ENCODE measurements at regions not wholly inside any gene's neighbourhood (a gene's known extent, or its start where the extent isn't known, plus 50 kb on each side); places are given as distances from the start of the nearest gene placed in this dataset.
"Not testable (repeated sequence)": the region's sequence is repeated elsewhere in the genome, so short reads cannot be mapped to it uniquely, and the experiment has no call there.

- no peak for TF ChIP-seq EP300 (IDR thresholded peaks at IDR 0.05)
- TF ChIP-seq POLR2AphosphoS5 (IDR thresholded peaks at IDR 0.05), result no peak
- TF ChIP-seq POLR2A (IDR thresholded peaks at IDR 0.05), result no peak
- TF ChIP-seq CTCF (IDR thresholded peaks at IDR 0.05), result no peak
- H3K4me1 ChIP-seq, result peaks cover 0 to 7% (median 0%) of the 10 kb centered on the region in 3 donors
These were observed 84.0 kb downstream of the NSUN2 start for GRCh38 chr5:6548756-6549285.

GRCh38 chr5:6547926-6548519 lies 84.8 kb downstream of the NSUN2 start:
- H3K36me3 ChIP-seq, H3K9me3 ChIP-seq, H3K4me1 ChIP-seq, H3K4me3 ChIP-seq, H3K27ac ChIP-seq, ATAC-seq: not testable (repeated sequence)
- 60 to 76% methylated on average over 1 to 5 of the region's 7 CpGs for WGBS, 2 donors (ENCODE audit: low coverage in 1 of 2)
- H3K27me3 ChIP-seq, result peaks cover 17% of the 10 kb centered on the region

More at GRCh38 chr5:6548756-6549285, 84.0 kb downstream of the NSUN2 start:
- Histone ChIP-seq H3K27me3 (peaks cover 23% of the 10 kb centered on the region), H3K36me3 (no peaks in the 10 kb centered on the region), H3K9me3 (no peaks in the 10 kb centered on the region), H3K27ac (no peak overlapping the region), H3K4me3 (no peak overlapping the region)
- WGBS, 2 donors (ENCODE audit: low coverage in 1 of 2), result 64 to 81% methylated on average over 2 to 9 of the region's 9 CpGs
- ATAC-seq, result no peak

- no peak for ATAC-seq
- H3K27ac ChIP-seq, result no peak overlapping the region
- no peak for TF ChIP-seq POLR2A (IDR thresholded peaks at IDR 0.05)
- TF ChIP-seq CTCF (IDR thresholded peaks at IDR 0.05), result no peak
- TF ChIP-seq POLR2AphosphoS5 (IDR thresholded peaks at IDR 0.05), result no peak
- no peak for TF ChIP-seq EP300 (IDR thresholded peaks at IDR 0.05)
- no peaks in the 10 kb centered on the region for H3K9me3 ChIP-seq
- H3K4me3 ChIP-seq, result no peak overlapping the region
- peaks cover 0 to 7% (median 0%) of the 10 kb centered on the region in 3 donors for H3K4me1 ChIP-seq
- whole genome bisulfite sequencing, 2 donors (ENCODE audit: low coverage in 1 of 2), result 69 to 81% methylated on average over 3 to 4 of the region's 5 CpGs
- H3K27me3 ChIP-seq, result peaks cover 12% of the 10 kb centered on the region
- no peaks in the 10 kb centered on the region for H3K36me3 ChIP-seq
These were observed 85.3 kb downstream of the NSUN2 start for GRCh38 chr5:6547498-6547897.

GRCh38 chr5:6545770-6546690 lies 86.8 kb downstream of the NSUN2 start:
- no peak overlapping the region for H3K4me3 ChIP-seq
- H3K27ac ChIP-seq, result peak overlapping the region in 1 of 4 donors; percentile 31
- TF ChIP-seq POLR2A (IDR thresholded peaks at IDR 0.05), result no peak
- no peak for TF ChIP-seq EP300 (IDR thresholded peaks at IDR 0.05)
- TF ChIP-seq POLR2AphosphoS5 (IDR thresholded peaks at IDR 0.05), result no peak
- TF ChIP-seq CTCF (IDR thresholded peaks at IDR 0.05), result no peak
- WGBS, 2 donors (ENCODE audit: low coverage in 1 of 2), result 15 to 46% methylated on average over 7 to 16 of the region's 24 CpGs
- no peaks in the 10 kb centered on the region for H3K9me3 ChIP-seq
- H3K27me3 ChIP-seq, result no peaks in the 10 kb centered on the region
- H3K4me1 ChIP-seq, result peaks cover 0 to 7% (median 0%) of the 10 kb centered on the region in 3 donors
- ATAC-seq, result no peak
- H3K36me3 ChIP-seq, result no peaks in the 10 kb centered on the region

GRCh38 chr5:6545036-6545693 lies 87.7 kb downstream of the NSUN2 start:
- Histone ChIP-seq H3K9me3 (no peaks in the 10 kb centered on the region), H3K27ac (no peak overlapping the region), H3K27me3 (no peaks in the 10 kb centered on the region), H3K4me1 (peaks cover 0 to 7% (median 0%) of the 10 kb centered on the region in 3 donors), H3K36me3 (no peaks in the 10 kb centered on the region), H3K4me3 (no peak overlapping the region)
- WGBS, 2 donors (ENCODE audit: low coverage in 1 of 2), result 72 to 100% methylated on average over 1 to 7 of the region's 14 CpGs
- ATAC-seq, result no peak
- TF ChIP-seq POLR2AphosphoS5 (IDR thresholded peaks at IDR 0.05) (no peak), EP300 (IDR thresholded peaks at IDR 0.05) (no peak), CTCF (IDR thresholded peaks at IDR 0.05) (no peak), POLR2A (IDR thresholded peaks at IDR 0.05) (no peak)
